ENCODE measurements at regions not wholly inside any gene's neighbourhood (a gene's known extent, or its start where the extent isn't known, plus 50 kb on each side); places are given as distances from the start of the nearest gene placed in this dataset.

GRCh38 chr19:28539759-28540158 is 673.2 kb downstream of the UQCRFS1 start:
- TF ChIP-seq, protein P1, sequence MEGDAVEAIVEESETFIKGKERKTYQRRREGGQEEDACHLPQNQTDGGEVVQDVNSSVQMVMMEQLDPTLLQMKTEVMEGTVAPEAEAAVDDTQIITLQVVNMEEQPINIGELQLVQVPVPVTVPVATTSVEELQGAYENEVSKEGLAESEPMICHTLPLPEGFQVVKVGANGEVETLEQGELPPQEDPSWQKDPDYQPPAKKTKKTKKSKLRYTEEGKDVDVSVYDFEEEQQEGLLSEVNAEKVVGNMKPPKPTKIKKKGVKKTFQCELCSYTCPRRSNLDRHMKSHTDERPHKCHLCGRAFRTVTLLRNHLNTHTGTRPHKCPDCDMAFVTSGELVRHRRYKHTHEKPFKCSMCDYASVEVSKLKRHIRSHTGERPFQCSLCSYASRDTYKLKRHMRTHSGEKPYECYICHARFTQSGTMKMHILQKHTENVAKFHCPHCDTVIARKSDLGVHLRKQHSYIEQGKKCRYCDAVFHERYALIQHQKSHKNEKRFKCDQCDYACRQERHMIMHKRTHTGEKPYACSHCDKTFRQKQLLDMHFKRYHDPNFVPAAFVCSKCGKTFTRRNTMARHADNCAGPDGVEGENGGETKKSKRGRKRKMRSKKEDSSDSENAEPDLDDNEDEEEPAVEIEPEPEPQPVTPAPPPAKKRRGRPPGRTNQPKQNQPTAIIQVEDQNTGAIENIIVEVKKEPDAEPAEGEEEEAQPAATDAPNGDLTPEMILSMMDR (IDR thresholded peaks at IDR 0.05): no peak
- TF ChIP-seq POLR2A (IDR thresholded peaks at IDR 0.05): no peak
